GM23338 (cell line): ENCODE measurements at regions not wholly inside any gene's neighbourhood (a gene's known extent, or its start where the extent isn't known, plus 50 kb on each side); places are given as distances from the start of the nearest gene placed in this dataset.

ENCODE experiments used
- ATAC-seq: fragments of 200-7000 bp; cut with Tn5 transposase; 3 replicates; pipeline ENCODE4 v1.9.1; 2020
- DNase-seq: peaks from one replicate; pipeline ENCODE4 v3.0.0-alpha.2; 2015; ENCODE audit warnings: low spot score
- H2AFZ ChIP-seq: fragments of 200-600 bp; sonication (generic); 2 replicates; pipeline ENCODE4 v1.8.0; 2016; ENCODE audit warnings: antibody characterized with exemption, mild to moderate bottlenecking, moderate library complexity
- H3F3A ChIP-seq: fragments of 200-600 bp; sonication (generic); replicated peaks from 2 replicates; pipeline ENCODE4 v1.8.0; 2017; ENCODE audit warnings: antibody characterized with exemption, mixed run types, low read depth
- H3K27ac ChIP-seq: fragments of 200-600 bp; sonication (generic); 2 replicates; pipeline ENCODE4 v1.6.1; 2016; ENCODE audit warnings: low read depth
- H3K27me3 ChIP-seq: fragments of 200-600 bp; sonication (generic); 2 replicates; pipeline ENCODE4 v1.8.0; 2016; ENCODE audit warnings: mild to moderate bottlenecking, mixed run types, moderate library complexity; ENCODE audit not compliant: insufficient read depth
- H3K36me3 ChIP-seq: fragments of 200-600 bp; sonication (generic); 2 replicates; pipeline ENCODE4 v1.8.0; 2016; ENCODE audit warnings: mild to moderate bottlenecking; ENCODE audit not compliant: insufficient read depth
- H3K4me1 ChIP-seq: fragments of 200-600 bp; sonication (generic); 2 replicates; pipeline ENCODE4 v1.8.0; 2016; ENCODE audit warnings: mild to moderate bottlenecking, moderate library complexity; ENCODE audit not compliant: insufficient read depth
- H3K4me2 ChIP-seq: fragments of 200-600 bp; sonication (generic); 2 replicates; pipeline ENCODE4 v1.7.1; 2017; ENCODE audit warnings: mixed run types
- H3K4me3 ChIP-seq: fragments of 200-600 bp; sonication (generic); 2 replicates; pipeline ENCODE4 v1.6.1; 2016; ENCODE audit warnings: mixed run types
- H3K79me2 ChIP-seq: fragments of 200-600 bp; sonication (generic); replicated peaks from 2 replicates; pipeline ENCODE4 v1.8.0; 2017; ENCODE audit warnings: mild to moderate bottlenecking; ENCODE audit not compliant: insufficient read depth
- H3K9me2 ChIP-seq: fragments of 200-600 bp; sonication (generic); 2 replicates; pipeline ENCODE4 v1.8.0; 2017; ENCODE audit not compliant: insufficient read depth
- H4K20me1 ChIP-seq: fragments of 200-600 bp; sonication (generic); replicated peaks from 2 replicates; pipeline ENCODE4 v1.8.0; 2017; ENCODE audit warnings: mild to moderate bottlenecking; ENCODE audit not compliant: insufficient read depth
- H3K27ac Mint-ChIP-seq: 2 replicates; pipeline ENCODE4 v1.8.0; 2020; ENCODE audit warnings: inconsistent platforms, mild to moderate bottlenecking, moderate library complexity, mixed read lengths
- H3K27me3 Mint-ChIP-seq: 3 replicates; pipeline ENCODE4 v1.8.0; 2022; ENCODE audit warnings: low read depth, mild to moderate bottlenecking, moderate library complexity, mixed read lengths, inconsistent platforms; ENCODE audit not compliant: insufficient read depth, poor library complexity
- H3K36me3 Mint-ChIP-seq: 3 replicates; pipeline ENCODE4 v1.8.0; 2021; ENCODE audit warnings: low read depth, mild to moderate bottlenecking, inconsistent platforms, moderate library complexity, mixed read lengths
- H3K4me1 Mint-ChIP-seq: 3 replicates; pipeline ENCODE4 v1.8.0; 2020; ENCODE audit warnings: mild to moderate bottlenecking, inconsistent platforms, mixed read lengths
- H3K4me3 Mint-ChIP-seq: 3 replicates; pipeline ENCODE4 v1.8.0; 2021; ENCODE audit warnings: moderate library complexity, mild to moderate bottlenecking, inconsistent platforms, mixed read lengths
- H3K9me3 Mint-ChIP-seq: 3 replicates; pipeline ENCODE4 v1.8.0; 2020; ENCODE audit warnings: moderate library complexity, mild to moderate bottlenecking, inconsistent platforms, mixed read lengths
- EZH2 ChIP-seq: fragments of 200-600 bp; sonication (generic); IDR thresholded peaks from one replicate; pipeline ENCODE4 v1.8.0; 2017; ENCODE audit warnings: antibody characterized with exemption, mild to moderate bottlenecking, low read depth; ENCODE audit not compliant: unreplicated experiment
- EZH2phosphoT487 ChIP-seq: fragments of 200-600 bp; sonication (generic); IDR thresholded peaks from one replicate; pipeline ENCODE4 v1.8.1; 2018; ENCODE audit warnings: antibody characterized with exemption; ENCODE audit not compliant: unreplicated experiment
- JUNB ChIP-seq: IDR thresholded peaks from one replicate; pipeline ENCODE4 v1.6.1; 2016; ENCODE audit warnings: antibody characterized with exemption; ENCODE audit not compliant: unreplicated experiment
- TF ChIP-seq, protein P1 (sequence below): IDR thresholded peaks from one replicate; pipeline ENCODE4 v1.6.1; 2018; ENCODE audit warnings: antibody characterized with exemption; ENCODE audit not compliant: unreplicated experiment
- TF ChIP-seq, protein P2 (sequence below), 2 experiments: fragments of 200-600 bp in 1 of 2; sonication (generic) in 1 of 2; conservative IDR thresholded peaks; 2 replicates each; pipeline versions ENCODE4 v1.5.1 to v1.6.1; 2016 to 2017; ENCODE audit warnings: antibody characterized with exemption in 2 of 2, low read depth in 2 of 2, mild to moderate bottlenecking in 2 of 2, moderate library complexity in 1 of 2

DNA sequence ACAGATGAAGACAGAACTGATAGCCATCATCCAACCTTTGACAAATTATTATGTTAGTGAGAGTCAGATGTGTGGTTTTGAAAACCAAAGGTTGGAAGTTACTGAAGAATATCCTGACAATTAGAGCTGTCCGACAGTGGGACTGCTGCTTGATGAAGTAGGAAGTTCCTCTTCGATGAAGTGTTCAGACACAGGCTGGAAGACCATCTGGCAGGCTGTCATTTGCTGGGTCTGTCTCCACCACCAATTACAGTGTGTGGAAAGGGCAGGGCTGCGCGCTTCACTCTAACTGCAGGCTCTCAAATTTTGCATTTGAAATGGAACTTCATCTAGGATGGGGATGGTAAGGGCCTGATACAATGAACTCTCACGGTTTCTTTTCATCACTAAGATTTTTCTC lies 313.8 kb downstream of the PIK3C3 start:
- no peaks in the 10 kb centered on the region for H3K27me3 ChIP-seq
- H3F3A ChIP-seq, result no peaks in the 10 kb centered on the region
- Mint-ChIP-seq H3K9me3 (no peaks in the 10 kb centered on the region), H3K27me3 (no peaks in the 10 kb centered on the region), H3K27ac (no peak overlapping the region), H3K36me3 (no peaks in the 10 kb centered on the region), H3K4me1 (no peaks in the 10 kb centered on the region), H3K4me3 (no peak overlapping the region)
- no peak overlapping the region for H3K4me3 ChIP-seq
- no peak overlapping the region for H3K27ac ChIP-seq
- no peaks in the 10 kb centered on the region for H3K79me2 ChIP-seq
- H2AFZ ChIP-seq, result 0 out of 2 replicates have a peak overlapping the region, but pooled peaks have one; percentile 33
- no peak for DNase-seq
- no peak overlapping the region for H3K4me2 ChIP-seq
- no peaks in the 10 kb centered on the region for H4K20me1 ChIP-seq
- no peaks in the 10 kb centered on the region for H3K4me1 ChIP-seq
- TF ChIP-seq JUNB (no peak), EZH2 (no peak)
- no peaks in the 10 kb centered on the region; the same call in 1 of the 2 replicates for H3K9me2 ChIP-seq
- no peak for ATAC-seq
- no peaks in the 10 kb centered on the region for H3K36me3 ChIP-seq

DNA sequence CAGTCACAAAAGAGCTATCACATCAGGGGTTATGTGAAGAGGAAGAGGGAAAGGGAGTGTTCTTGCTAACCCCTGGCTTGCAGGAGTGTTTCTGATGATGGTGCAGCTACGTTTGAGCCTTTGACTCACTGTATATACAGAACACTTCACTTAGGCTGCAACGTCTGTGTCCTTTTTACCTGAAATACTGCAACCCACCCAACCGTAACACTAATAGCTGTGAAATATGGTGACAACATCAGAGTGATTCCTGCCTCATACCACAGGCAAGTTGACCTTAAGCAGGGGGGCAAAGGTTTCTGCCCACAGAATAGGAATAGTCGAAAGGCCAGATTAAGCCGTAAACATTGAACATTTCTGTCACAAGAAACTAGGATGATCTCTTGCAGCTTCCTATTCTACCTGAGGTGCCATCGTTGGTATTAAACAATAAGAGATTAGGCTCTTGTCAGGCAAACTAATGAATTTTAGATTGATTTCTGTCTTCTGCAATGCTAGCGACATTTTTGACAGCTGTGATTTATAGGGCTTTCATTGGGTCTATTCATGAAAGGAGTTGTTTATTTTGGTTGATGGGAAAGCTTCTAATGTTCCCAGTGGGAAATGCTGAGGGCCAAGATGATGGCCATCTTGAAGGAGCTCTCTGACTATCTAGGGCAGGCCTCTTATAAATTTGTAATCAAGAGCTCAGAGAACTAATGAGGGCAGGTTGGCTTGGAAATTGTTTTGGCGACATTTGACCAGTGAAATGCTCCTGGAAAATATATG lies 316.8 kb downstream of the PIK3C3 start:
- Mint-ChIP-seq H3K4me1 (peaks cover 12% of the 10 kb centered on the region; the same call in 2 of the 3 replicates), H3K9me3 (no peaks in the 10 kb centered on the region), H3K27ac (no peak overlapping the region), H3K4me3 (no peak overlapping the region), H3K27me3 (no peaks in the 10 kb centered on the region), H3K36me3 (no peaks in the 10 kb centered on the region)
- no peak overlapping the region for H3K4me2 ChIP-seq
- no peak for TF ChIP-seq JUNB
- TF ChIP-seq, protein P1, sequence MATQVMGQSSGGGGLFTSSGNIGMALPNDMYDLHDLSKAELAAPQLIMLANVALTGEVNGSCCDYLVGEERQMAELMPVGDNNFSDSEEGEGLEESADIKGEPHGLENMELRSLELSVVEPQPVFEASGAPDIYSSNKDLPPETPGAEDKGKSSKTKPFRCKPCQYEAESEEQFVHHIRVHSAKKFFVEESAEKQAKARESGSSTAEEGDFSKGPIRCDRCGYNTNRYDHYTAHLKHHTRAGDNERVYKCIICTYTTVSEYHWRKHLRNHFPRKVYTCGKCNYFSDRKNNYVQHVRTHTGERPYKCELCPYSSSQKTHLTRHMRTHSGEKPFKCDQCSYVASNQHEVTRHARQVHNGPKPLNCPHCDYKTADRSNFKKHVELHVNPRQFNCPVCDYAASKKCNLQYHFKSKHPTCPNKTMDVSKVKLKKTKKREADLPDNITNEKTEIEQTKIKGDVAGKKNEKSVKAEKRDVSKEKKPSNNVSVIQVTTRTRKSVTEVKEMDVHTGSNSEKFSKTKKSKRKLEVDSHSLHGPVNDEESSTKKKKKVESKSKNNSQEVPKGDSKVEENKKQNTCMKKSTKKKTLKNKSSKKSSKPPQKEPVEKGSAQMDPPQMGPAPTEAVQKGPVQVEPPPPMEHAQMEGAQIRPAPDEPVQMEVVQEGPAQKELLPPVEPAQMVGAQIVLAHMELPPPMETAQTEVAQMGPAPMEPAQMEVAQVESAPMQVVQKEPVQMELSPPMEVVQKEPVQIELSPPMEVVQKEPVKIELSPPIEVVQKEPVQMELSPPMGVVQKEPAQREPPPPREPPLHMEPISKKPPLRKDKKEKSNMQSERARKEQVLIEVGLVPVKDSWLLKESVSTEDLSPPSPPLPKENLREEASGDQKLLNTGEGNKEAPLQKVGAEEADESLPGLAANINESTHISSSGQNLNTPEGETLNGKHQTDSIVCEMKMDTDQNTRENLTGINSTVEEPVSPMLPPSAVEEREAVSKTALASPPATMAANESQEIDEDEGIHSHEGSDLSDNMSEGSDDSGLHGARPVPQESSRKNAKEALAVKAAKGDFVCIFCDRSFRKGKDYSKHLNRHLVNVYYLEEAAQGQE, result no peak
- peaks cover 3% of the 10 kb centered on the region; the same call in 1 of the 2 replicates for H3K4me1 ChIP-seq
- no peaks in the 10 kb centered on the region for H4K20me1 ChIP-seq
- no peaks in the 10 kb centered on the region for H3F3A ChIP-seq
- ATAC-seq (no peak), DNase-seq (no peak)
- H3K9me2 ChIP-seq, result no peaks in the 10 kb centered on the region; the same call in 1 of the 2 replicates
- H3K27me3 ChIP-seq, result no peaks in the 10 kb centered on the region
- H3K27ac ChIP-seq, result no peak overlapping the region
- no peak overlapping the region for H2AFZ ChIP-seq
- H3K4me3 ChIP-seq, result no peak overlapping the region
- H3K79me2 ChIP-seq, result no peaks in the 10 kb centered on the region
- H3K36me3 ChIP-seq, result no peaks in the 10 kb centered on the region

DNA sequence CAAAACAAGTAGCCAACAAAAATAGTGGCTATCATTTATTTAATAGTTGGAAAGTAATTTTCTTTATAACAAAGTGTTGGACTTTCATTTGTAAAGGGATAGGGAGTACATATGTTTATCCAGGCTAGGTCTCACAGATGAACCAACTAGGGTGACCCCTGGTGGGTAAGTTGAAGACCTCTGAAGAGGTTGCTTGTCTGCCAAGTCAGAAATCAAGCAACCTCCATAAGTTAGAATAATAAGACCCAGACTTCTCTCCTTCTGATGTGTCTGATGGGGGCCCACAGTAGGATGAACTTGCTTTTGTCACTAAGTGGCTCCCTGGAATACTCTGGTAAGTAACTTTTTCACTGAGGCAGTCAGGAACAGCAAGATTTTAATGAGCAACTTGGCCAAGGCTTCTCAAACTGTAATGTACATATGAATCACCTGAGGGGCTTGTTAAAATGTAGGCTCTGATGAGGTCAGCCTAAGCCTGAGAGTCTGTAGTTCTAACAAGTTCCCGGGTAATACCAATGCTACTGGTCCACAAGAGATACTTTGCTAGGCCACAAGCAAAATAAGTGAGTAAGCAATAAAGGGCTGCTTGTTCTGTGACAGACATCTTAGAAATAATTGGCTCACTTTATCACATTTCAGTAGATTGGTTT lies 319.6 kb downstream of the PIK3C3 start:
- Mint-ChIP-seq H3K36me3 (no peaks in the 10 kb centered on the region), H3K27me3 (no peaks in the 10 kb centered on the region), H3K4me3 (no peak overlapping the region), H3K27ac (peak overlapping the region; percentile 78), H3K9me3 (no peaks in the 10 kb centered on the region), H3K4me1 (peaks cover 12% of the 10 kb centered on the region; the same call in 2 of the 3 replicates)
- Histone ChIP-seq H3F3A (no peaks in the 10 kb centered on the region), H2AFZ (peak overlapping the region; percentile 67; the same call in 1 of the 2 replicates), H3K27me3 (no peaks in the 10 kb centered on the region), H3K4me1 (peaks cover 3% of the 10 kb centered on the region; the same call in 1 of the 2 replicates), H3K36me3 (no peaks in the 10 kb centered on the region), H3K4me2 (no peak overlapping the region; the same call in 1 of the 2 replicates), H3K4me3 (no peak overlapping the region), H4K20me1 (no peaks in the 10 kb centered on the region), H3K9me2 (no peaks in the 10 kb centered on the region; the same call in 1 of the 2 replicates), H3K27ac (no peak overlapping the region), H3K79me2 (no peaks in the 10 kb centered on the region)
- ATAC-seq, result peak; percentile 72
- DNase-seq, result peak; percentile 55
- TF ChIP-seq EZH2phosphoT487, result no peak
- TF ChIP-seq, protein P2, sequence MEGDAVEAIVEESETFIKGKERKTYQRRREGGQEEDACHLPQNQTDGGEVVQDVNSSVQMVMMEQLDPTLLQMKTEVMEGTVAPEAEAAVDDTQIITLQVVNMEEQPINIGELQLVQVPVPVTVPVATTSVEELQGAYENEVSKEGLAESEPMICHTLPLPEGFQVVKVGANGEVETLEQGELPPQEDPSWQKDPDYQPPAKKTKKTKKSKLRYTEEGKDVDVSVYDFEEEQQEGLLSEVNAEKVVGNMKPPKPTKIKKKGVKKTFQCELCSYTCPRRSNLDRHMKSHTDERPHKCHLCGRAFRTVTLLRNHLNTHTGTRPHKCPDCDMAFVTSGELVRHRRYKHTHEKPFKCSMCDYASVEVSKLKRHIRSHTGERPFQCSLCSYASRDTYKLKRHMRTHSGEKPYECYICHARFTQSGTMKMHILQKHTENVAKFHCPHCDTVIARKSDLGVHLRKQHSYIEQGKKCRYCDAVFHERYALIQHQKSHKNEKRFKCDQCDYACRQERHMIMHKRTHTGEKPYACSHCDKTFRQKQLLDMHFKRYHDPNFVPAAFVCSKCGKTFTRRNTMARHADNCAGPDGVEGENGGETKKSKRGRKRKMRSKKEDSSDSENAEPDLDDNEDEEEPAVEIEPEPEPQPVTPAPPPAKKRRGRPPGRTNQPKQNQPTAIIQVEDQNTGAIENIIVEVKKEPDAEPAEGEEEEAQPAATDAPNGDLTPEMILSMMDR (conservative IDR thresholded peaks at IDR 0.05; ENCODE audit: low read depth in 2 of 2), result peak; percentile 56 to 59
